CD4-positive, alpha-beta T cell (primary cell): ENCODE measurements at regions not wholly inside any gene's neighbourhood (a gene's known extent, or its start where the extent isn't known, plus 50 kb on each side); places are given as distances from the start of the nearest gene placed in this dataset.

Experiments used
- ATAC-seq: fragments of 200-7000 bp; cut with Tn5 transposase; one replicate; pipeline ENCODE4 v1.10.0; 2022; ENCODE audit warnings: mild to moderate bottlenecking; ENCODE audit not compliant: poor library complexity
- CTCF ChIA-PET: fragments of 350-600 bp; sonication (Branson Sonifier 250); formaldehyde crosslinking; loops from one replicate; lab custom pipeline; 2021; ENCODE audit warnings: antibody characterized with exemption, inconsistent platforms; lab: Charles Lee
- POLR2A ChIA-PET: fragments of 350-600 bp; sonication (Branson Sonifier 250); formaldehyde crosslinking; loops from one replicate; lab custom pipeline; 2021; ENCODE audit warnings: antibody characterized with exemption, inconsistent platforms; lab: Charles Lee
- DNase-seq, 14 experiments: peaks; one replicate each; pipeline ENCODE4 v3.0.0-alpha.2; 2013 to 2020; ENCODE audit warnings: mixed read lengths in 2 of 14
- H3K27ac ChIP-seq, 2 donors: one replicate each; pipeline versions ENCODE4 v1.5.1 to v1.7.0; 2013; ENCODE audit warnings: low read length in 2 of 2, low read depth in 1 of 2, mild to moderate bottlenecking in 1 of 2
- H3K27me3 ChIP-seq, 2 experiments: 1 replicate in 1 of 2; 2 replicates in 1 of 2; pipeline versions ENCODE4 v1.6.1 to v1.7.0; 2013; ENCODE audit warnings: low read length in 2 of 2, control low read depth in 1 of 2, mild to moderate bottlenecking in 1 of 2, moderate library complexity in 1 of 2; ENCODE audit not compliant: insufficient read depth in 2 of 2, control insufficient read depth in 1 of 2
- H3K36me3 ChIP-seq: one replicate; pipeline ENCODE4 v1.6.1; 2013; ENCODE audit warnings: low read length, control low read depth; ENCODE audit not compliant: insufficient read depth
- H3K4me1 ChIP-seq: one replicate; pipeline ENCODE4 v1.6.1; 2013; ENCODE audit warnings: low read length, control low read depth; ENCODE audit not compliant: insufficient read depth
- H3K4me3 ChIP-seq: one replicate; pipeline ENCODE4 v1.5.1; 2013; ENCODE audit warnings: mild to moderate bottlenecking, low read length, moderate library complexity
- H3K9me3 ChIP-seq, 2 experiments: 1 replicate in 1 of 2; 2 replicates in 1 of 2; pipeline versions ENCODE4 v1.6.1 to v1.7.0; 2013; ENCODE audit warnings: low read length in 2 of 2, mild to moderate bottlenecking in 2 of 2, control low read depth in 1 of 2, moderate library complexity in 1 of 2; ENCODE audit not compliant: control insufficient read depth in 1 of 2, insufficient read depth in 1 of 2
- H3K27ac Mint-ChIP-seq: one replicate; pipeline ENCODE4 v1.8.0; 2020; ENCODE audit warnings: mixed read lengths
- H3K27me3 Mint-ChIP-seq: one replicate; pipeline ENCODE4 v1.8.0; 2021; ENCODE audit warnings: mixed read lengths
- H3K36me3 Mint-ChIP-seq: one replicate; pipeline ENCODE4 v1.8.0; 2021; ENCODE audit warnings: low read depth, mixed read lengths
- H3K4me1 Mint-ChIP-seq: one replicate; pipeline ENCODE4 v1.8.0; 2021; ENCODE audit warnings: low read depth, mixed read lengths
- H3K4me3 Mint-ChIP-seq: one replicate; pipeline ENCODE4 v1.8.0; 2020; ENCODE audit warnings: mild to moderate bottlenecking, mixed read lengths
- H3K9me3 Mint-ChIP-seq: one replicate; pipeline ENCODE4 v1.8.0; 2020; ENCODE audit warnings: mixed read lengths
- intact Hi-C, 2 experiments: fragments of 100-400 bp; cut with DNase I in 1 of 2; cut with micrococcal nuclease in 1 of 2; formaldehyde crosslinking; loops; one replicate each; pipeline versions ENCODE4 v1.15.1 to v1.9.0; 2023 to 2025; cut with DNase I, micrococcal nuclease
- TF ChIP-seq, protein P1 (sequence below): fragments of 200-600 bp; IDR thresholded peaks from one replicate; pipeline ENCODE4 v1.8.0; 2022; ENCODE audit warnings: antibody characterized with exemption, mild to moderate bottlenecking

- Mint-ChIP-seq H3K4me1 (no peaks in the 10 kb centered on the region), H3K27ac (no peak overlapping the region), H3K9me3 (no peaks in the 10 kb centered on the region), H3K27me3 (peaks cover 5% of the 10 kb centered on the region), H3K4me3 (no peak overlapping the region), H3K36me3 (no peaks in the 10 kb centered on the region)
- Histone ChIP-seq H3K27ac (no peak overlapping the region), H3K36me3 (no peaks in the 10 kb centered on the region), H3K4me1 (no peaks in the 10 kb centered on the region), H3K27me3 (no peaks in the 10 kb centered on the region), H3K9me3 (no peaks in the 10 kb centered on the region), H3K4me3 (no peak overlapping the region)
- DNase-seq (no peak), ATAC-seq (no peak)
- intact Hi-C loops = no loop called here
- ChIA-PET POLR2A (no interaction called here), CTCF (no interaction called here)
- TF ChIP-seq, protein P1, sequence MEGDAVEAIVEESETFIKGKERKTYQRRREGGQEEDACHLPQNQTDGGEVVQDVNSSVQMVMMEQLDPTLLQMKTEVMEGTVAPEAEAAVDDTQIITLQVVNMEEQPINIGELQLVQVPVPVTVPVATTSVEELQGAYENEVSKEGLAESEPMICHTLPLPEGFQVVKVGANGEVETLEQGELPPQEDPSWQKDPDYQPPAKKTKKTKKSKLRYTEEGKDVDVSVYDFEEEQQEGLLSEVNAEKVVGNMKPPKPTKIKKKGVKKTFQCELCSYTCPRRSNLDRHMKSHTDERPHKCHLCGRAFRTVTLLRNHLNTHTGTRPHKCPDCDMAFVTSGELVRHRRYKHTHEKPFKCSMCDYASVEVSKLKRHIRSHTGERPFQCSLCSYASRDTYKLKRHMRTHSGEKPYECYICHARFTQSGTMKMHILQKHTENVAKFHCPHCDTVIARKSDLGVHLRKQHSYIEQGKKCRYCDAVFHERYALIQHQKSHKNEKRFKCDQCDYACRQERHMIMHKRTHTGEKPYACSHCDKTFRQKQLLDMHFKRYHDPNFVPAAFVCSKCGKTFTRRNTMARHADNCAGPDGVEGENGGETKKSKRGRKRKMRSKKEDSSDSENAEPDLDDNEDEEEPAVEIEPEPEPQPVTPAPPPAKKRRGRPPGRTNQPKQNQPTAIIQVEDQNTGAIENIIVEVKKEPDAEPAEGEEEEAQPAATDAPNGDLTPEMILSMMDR = no peak
Observed at GRCh38 chr12:102540815-102541385, 60.5 kb upstream of the IGF1 start.

- no peak overlapping the region for H3K27ac ChIP-seq
- Mint-ChIP-seq H3K9me3 (no peaks in the 10 kb centered on the region), H3K4me1 (no peaks in the 10 kb centered on the region), H3K27ac (no peak overlapping the region), H3K27me3 (peaks cover 4% of the 10 kb centered on the region), H3K36me3 (no peaks in the 10 kb centered on the region), H3K4me3 (no peak overlapping the region)
- H3K27me3 ChIP-seq = no peaks in the 10 kb centered on the region
- TF ChIP-seq, protein P1 = no peak
- H3K36me3 ChIP-seq = no peaks in the 10 kb centered on the region
- CTCF ChIA-PET = no interaction called here
- POLR2A ChIA-PET = no interaction called here
- H3K9me3 ChIP-seq = no peaks in the 10 kb centered on the region
- no peak for DNase-seq
- ATAC-seq = no peak
- no peak overlapping the region for H3K4me3 ChIP-seq
- intact Hi-C loops = no loop called here
- no peaks in the 10 kb centered on the region for H3K4me1 ChIP-seq
Observed at GRCh38 chr12:102539651-102540553, 59.5 kb upstream of the IGF1 start.

DNA sequence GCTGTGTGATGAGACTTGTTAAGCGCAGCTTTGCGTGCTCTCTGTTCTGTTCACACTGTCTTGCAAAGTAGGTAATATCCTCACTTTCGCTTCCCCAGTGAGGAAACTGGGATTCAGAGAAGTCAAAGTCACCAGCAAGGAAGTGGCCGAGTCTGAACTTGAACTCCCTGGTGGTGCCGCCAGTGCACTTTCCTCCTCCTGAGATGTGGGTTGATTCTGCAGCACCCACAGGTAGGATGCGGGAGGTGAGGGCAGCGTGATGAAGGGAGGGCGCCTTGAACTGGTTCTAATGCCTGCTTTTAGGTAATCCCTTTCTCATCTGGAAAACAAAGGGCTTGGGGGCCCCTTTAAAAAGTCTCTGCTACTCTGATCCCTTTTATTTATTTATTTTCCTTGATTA is 54.9 kb upstream of the IGF1 start:
- POLR2A ChIA-PET = no interaction called here

More for the DNA sequence above, 54.9 kb upstream of the IGF1 start:
- Histone ChIP-seq H3K27ac (no peak overlapping the region), H3K4me3 (no peak overlapping the region), H3K9me3 (no peaks in the 10 kb centered on the region), H3K27me3 (no peaks in the 10 kb centered on the region), H3K4me1 (no peaks in the 10 kb centered on the region), H3K36me3 (no peaks in the 10 kb centered on the region)
- H3K9me3 Mint-ChIP-seq = no peaks in the 10 kb centered on the region
- no peak overlapping the region for H3K4me3 Mint-ChIP-seq
- no peaks in the 10 kb centered on the region for H3K4me1 Mint-ChIP-seq
- intact Hi-C loops = no loop called here
- TF ChIP-seq, protein P1 = no peak
- CTCF ChIA-PET = no interaction called here
- ATAC-seq (no peak), DNase-seq (no peak)
- H3K27me3 Mint-ChIP-seq = peaks cover 3% of the 10 kb centered on the region
- H3K36me3 Mint-ChIP-seq = no peaks in the 10 kb centered on the region
- no peak overlapping the region for H3K27ac Mint-ChIP-seq
